ENCODE measurements at regions not wholly inside any gene's neighbourhood (a gene's known extent, or its start where the extent isn't known, plus 50 kb on each side); places are given as distances from the start of the nearest gene placed in this dataset.

GRCh38 chr18:25737710-25738311, 352.6 kb downstream of the SS18 start:
- Histone ChIP-seq H3K4me2 (ENCODE audit: low read length) (no peak overlapping the region), H3K36me3 (ENCODE audit: control insufficient read depth in 1 of 2, insufficient read depth in 2 of 2, low read length in 2 of 2) (no peaks in the 10 kb centered on the region), H2AFZ (ENCODE audit: low read depth, low read length, poor library complexity, severe bottlenecking) (no peak overlapping the region), H4K20me1 (ENCODE audit: insufficient read depth) (no peaks in the 10 kb centered on the region), H3K4me1 (ENCODE audit: control insufficient read depth in 1 of 2, insufficient read depth in 2 of 2, low read length in 2 of 2) (no peaks in the 10 kb centered on the region; a peak in 1 of 4 replicates), H3K4me3 (replicated peaks in 1 of 2; ENCODE audit: low read depth in 1 of 2, low read length in 2 of 2) (no peak overlapping the region), H3K79me2 (ENCODE audit: insufficient read depth, low read length) (no peaks in the 10 kb centered on the region), H3K27ac (ENCODE audit: low read depth, low read length) (no peak overlapping the region), H3K27me3 (ENCODE audit: insufficient read depth, low read length) (peaks cover 13% of the 10 kb centered on the region; the same call in 1 of the 2 replicates), H3K9me3 (ENCODE audit: control insufficient read depth in 1 of 2, insufficient read depth in 1 of 2, low read depth in 1 of 2, low read length in 2 of 2) (no peaks in the 10 kb centered on the region), H3K9ac (ENCODE audit: low read length) (no peak overlapping the region), H3K9me2 (ENCODE audit: insufficient read depth) (no peaks in the 10 kb centered on the region)
- ChIA-PET RAD21 (ENCODE audit: low non-redundant PET in 1 of 2, low total read pairs in 2 of 2, uncharacterized antibody in 2 of 2, unreplicated experiment in 2 of 2) (no interaction called here), POLR2A (no interaction called here), CTCF (no interaction called here)
- TF ChIP-seq, protein P1, sequence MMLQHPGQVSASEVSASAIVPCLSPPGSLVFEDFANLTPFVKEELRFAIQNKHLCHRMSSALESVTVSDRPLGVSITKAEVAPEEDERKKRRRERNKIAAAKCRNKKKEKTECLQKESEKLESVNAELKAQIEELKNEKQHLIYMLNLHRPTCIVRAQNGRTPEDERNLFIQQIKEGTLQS (IDR thresholded peaks at IDR 0.05), result no peak
- TF ChIP-seq, protein P2, sequence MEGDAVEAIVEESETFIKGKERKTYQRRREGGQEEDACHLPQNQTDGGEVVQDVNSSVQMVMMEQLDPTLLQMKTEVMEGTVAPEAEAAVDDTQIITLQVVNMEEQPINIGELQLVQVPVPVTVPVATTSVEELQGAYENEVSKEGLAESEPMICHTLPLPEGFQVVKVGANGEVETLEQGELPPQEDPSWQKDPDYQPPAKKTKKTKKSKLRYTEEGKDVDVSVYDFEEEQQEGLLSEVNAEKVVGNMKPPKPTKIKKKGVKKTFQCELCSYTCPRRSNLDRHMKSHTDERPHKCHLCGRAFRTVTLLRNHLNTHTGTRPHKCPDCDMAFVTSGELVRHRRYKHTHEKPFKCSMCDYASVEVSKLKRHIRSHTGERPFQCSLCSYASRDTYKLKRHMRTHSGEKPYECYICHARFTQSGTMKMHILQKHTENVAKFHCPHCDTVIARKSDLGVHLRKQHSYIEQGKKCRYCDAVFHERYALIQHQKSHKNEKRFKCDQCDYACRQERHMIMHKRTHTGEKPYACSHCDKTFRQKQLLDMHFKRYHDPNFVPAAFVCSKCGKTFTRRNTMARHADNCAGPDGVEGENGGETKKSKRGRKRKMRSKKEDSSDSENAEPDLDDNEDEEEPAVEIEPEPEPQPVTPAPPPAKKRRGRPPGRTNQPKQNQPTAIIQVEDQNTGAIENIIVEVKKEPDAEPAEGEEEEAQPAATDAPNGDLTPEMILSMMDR (IDR thresholded peaks at IDR 0.05 in 2 of 3, conservative IDR thresholded peaks at IDR 0.05 in 1 of 3; ENCODE audit: borderline replicate concordance in 1 of 3, insufficient read depth in 1 of 3, low read depth in 2 of 3, low read length in 2 of 3), result no peak
- TF ChIP-seq POLR2AphosphoS5 (IDR thresholded peaks at IDR 0.05; ENCODE audit: low read depth, low read length) (no peak), TCF7L2 (IDR thresholded peaks at IDR 0.05; ENCODE audit: borderline replicate concordance, extremely low read depth, insufficient read depth, insufficient read length) (no peak), RAD21 (IDR thresholded peaks at IDR 0.05; ENCODE audit: low read depth) (no peak), REST (IDR thresholded peaks at IDR 0.05; ENCODE audit: low read depth) (no peak), YY1 (IDR thresholded peaks at IDR 0.05; ENCODE audit: extremely low read depth, insufficient replicate concordance, low read depth, low read length) (no peak), CEBPB (IDR thresholded peaks at IDR 0.05; ENCODE audit: low read depth) (no peak)
- TF ChIP-seq, protein P3, sequence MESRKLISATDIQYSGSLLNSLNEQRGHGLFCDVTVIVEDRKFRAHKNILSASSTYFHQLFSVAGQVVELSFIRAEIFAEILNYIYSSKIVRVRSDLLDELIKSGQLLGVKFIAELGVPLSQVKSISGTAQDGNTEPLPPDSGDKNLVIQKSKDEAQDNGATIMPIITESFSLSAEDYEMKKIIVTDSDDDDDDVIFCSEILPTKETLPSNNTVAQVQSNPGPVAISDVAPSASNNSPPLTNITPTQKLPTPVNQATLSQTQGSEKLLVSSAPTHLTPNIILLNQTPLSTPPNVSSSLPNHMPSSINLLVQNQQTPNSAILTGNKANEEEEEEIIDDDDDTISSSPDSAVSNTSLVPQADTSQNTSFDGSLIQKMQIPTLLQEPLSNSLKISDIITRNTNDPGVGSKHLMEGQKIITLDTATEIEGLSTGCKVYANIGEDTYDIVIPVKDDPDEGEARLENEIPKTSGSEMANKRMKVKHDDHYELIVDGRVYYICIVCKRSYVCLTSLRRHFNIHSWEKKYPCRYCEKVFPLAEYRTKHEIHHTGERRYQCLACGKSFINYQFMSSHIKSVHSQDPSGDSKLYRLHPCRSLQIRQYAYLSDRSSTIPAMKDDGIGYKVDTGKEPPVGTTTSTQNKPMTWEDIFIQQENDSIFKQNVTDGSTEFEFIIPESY (IDR thresholded peaks at IDR 0.05; ENCODE audit: extremely low read depth, insufficient replicate concordance, low read length), result no peak
- no TSS peak for BruUV-seq (replicated peaks)
- intact Hi-C loops (cut with micrococcal nuclease), result no loop called here
- DNase-seq (ENCODE audit: low read depth, low spot score), result peak; percentile 6
- ATAC-seq, result no peak; the same call in 1 of the 2 replicates

Measured in HCT116 (cell line).